ENCODE measurements at regions not wholly inside any gene's neighbourhood (a gene's known extent, or its start where the extent isn't known, plus 50 kb on each side); places are given as distances from the start of the nearest gene placed in this dataset.
A peak's percentile ranks its signal among the peaks of the same experiment; 100 is the strongest.

DNA sequence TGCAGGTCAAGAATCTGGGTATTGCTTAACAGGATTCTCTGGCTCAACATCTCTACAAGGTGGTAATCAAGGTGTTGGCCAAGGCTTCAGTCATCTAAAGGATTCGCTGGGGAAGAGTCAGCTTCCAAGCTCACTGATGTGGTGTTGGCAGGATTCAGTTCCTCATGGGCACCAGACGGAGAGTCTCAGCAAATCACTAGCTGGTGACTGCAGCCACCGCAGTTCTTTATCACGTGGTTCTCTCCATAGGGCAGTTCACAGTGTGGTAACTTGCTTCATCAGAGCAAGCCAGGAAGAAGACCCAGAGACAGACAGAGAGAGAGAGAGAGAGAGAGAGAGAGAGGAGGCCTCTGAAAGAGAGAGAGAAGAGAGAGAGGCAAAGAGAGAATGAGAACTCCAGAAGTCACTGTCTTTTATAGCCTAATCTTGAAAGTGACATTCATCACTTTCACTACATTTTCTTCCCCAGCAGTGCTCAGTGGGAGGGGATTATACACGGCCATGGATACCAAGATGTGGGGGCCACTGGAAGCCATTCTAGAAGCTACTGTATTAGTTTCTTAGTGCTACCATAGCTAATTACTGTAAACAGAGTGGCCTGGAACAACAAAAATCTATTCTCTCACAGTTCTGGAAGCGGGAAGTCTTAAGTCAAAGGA is 109.2 kb upstream of the SMIM23 start:
- H3K4me1 ChIP-seq (ENCODE audit: control insufficient read depth, low read depth, low read length): no peaks in the 10 kb centered on the region
- H4K8ac ChIP-seq (ENCODE audit: low read depth, low read length): no peak overlapping the region
- no peak overlapping the region for H3K4ac ChIP-seq (ENCODE audit: low read depth, low read length)
- H3K56ac ChIP-seq (ENCODE audit: low read length): no peak overlapping the region
- no peak overlapping the region for H3K18ac ChIP-seq (ENCODE audit: low read length)
- no peak overlapping the region for H2BK5ac ChIP-seq (ENCODE audit: low read length)
- no peak overlapping the region for H3K9ac ChIP-seq (ENCODE audit: low read length)
- WGBS (ENCODE audit: extremely low coverage, insufficient coverage, low lambda C conversion rate): no CpG with 5 or more reads among the region's 6 CpGs
- no peaks in the 10 kb centered on the region for H3K27me3 ChIP-seq (ENCODE audit: insufficient read depth, low read length, poor library complexity)
- no peak for DNase-seq
- H3K4me3 ChIP-seq (ENCODE audit: low read length): no peak overlapping the region
- H4K5ac ChIP-seq (ENCODE audit: low read length): no peak overlapping the region
- no peak overlapping the region for H2AK5ac ChIP-seq (ENCODE audit: low read length)
- no peaks in the 10 kb centered on the region for H3K79me1 ChIP-seq (ENCODE audit: low read length)
- no peak overlapping the region for H3K4me2 ChIP-seq (ENCODE audit: low read length)
- H3K23ac ChIP-seq (ENCODE audit: low read length): no peak overlapping the region
- H2BK15ac ChIP-seq (replicated peaks; ENCODE audit: low read depth): no peak overlapping the region
- H3K36me3 ChIP-seq (ENCODE audit: control insufficient read depth, insufficient read depth, low read length): no peaks in the 10 kb centered on the region
- no peak overlapping the region for H2BK120ac ChIP-seq (ENCODE audit: low read depth, low read length)
- H3K79me2 ChIP-seq (ENCODE audit: control insufficient read depth, insufficient read depth, low read length): no peaks in the 10 kb centered on the region
- H3K27ac ChIP-seq (ENCODE audit: low read depth, low read length): no peak overlapping the region

DNA sequence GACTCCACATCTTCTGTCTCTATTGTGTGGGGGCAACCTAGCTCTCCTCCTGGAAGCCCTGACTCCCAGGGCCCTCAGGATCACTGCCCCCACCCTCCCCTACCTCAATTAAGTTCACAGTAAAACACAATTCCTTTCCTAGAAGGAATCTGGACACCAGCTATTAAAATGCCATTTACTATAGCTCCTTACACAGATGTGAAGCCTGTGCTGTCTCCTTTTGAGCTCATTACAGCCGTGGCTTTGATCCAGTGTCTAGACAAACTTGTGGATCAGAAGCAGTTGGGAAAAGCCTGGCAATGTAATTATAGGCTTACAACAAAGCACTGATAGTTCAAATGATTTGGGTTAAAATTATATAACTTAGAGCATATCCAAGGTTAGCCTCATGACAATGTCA is 107.0 kb upstream of the SMIM23 start:
- H3K18ac ChIP-seq (ENCODE audit: low read length): no peak overlapping the region
- H3K23ac ChIP-seq (ENCODE audit: low read length): no peak overlapping the region
- H3K9ac ChIP-seq (ENCODE audit: low read length): no peak overlapping the region
- no peak overlapping the region for H3K27ac ChIP-seq (ENCODE audit: low read depth, low read length)
- H3K79me2 ChIP-seq (ENCODE audit: control insufficient read depth, insufficient read depth, low read length): no peaks in the 10 kb centered on the region
- H4K8ac ChIP-seq (ENCODE audit: low read depth, low read length): no peak overlapping the region
- WGBS (ENCODE audit: extremely low coverage, insufficient coverage, low lambda C conversion rate): no CpG with 5 or more reads among the region's 1 CpG
- H3K56ac ChIP-seq (ENCODE audit: low read length): no peak overlapping the region
- no peaks in the 10 kb centered on the region for H3K36me3 ChIP-seq (ENCODE audit: control insufficient read depth, insufficient read depth, low read length)
- H3K4me3 ChIP-seq (ENCODE audit: low read length): no peak overlapping the region
- no peaks in the 10 kb centered on the region for H3K4me1 ChIP-seq (ENCODE audit: control insufficient read depth, low read depth, low read length)
- no peak overlapping the region for H2AK5ac ChIP-seq (ENCODE audit: low read length)
- no peak overlapping the region for H4K5ac ChIP-seq (ENCODE audit: low read length)
- peak; percentile 16 for DNase-seq
- H2BK120ac ChIP-seq (ENCODE audit: low read depth, low read length): no peak overlapping the region
- no peak overlapping the region for H3K4ac ChIP-seq (ENCODE audit: low read depth, low read length)
- H3K4me2 ChIP-seq (ENCODE audit: low read length): no peak overlapping the region
- no peaks in the 10 kb centered on the region for H3K27me3 ChIP-seq (ENCODE audit: insufficient read depth, low read length, poor library complexity)
- H2BK15ac ChIP-seq (replicated peaks; ENCODE audit: low read depth): no peak overlapping the region
- no peaks in the 10 kb centered on the region for H3K79me1 ChIP-seq (ENCODE audit: low read length)
- H2BK5ac ChIP-seq (ENCODE audit: low read length): no peak overlapping the region

DNA sequence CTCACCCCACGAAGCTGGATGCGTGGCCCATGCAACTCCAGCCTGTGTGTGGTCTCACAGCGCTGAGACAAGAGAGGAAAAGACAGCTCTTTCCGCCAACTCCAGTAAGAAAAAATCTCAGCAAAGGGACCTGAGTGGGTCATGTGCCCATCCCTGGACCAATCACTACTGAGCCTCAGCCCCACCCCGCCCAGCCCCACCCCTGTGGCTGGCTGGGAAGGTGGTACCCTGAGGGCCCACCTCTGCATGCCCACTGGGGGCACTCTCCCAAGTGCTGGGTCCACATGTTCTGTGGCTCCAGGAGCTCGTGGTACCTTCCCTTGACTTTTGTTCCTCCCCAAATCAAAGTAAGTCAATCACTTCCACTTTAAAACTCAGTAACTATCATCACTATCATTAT is 105.1 kb upstream of the SMIM23 start:
- H2AK5ac ChIP-seq (ENCODE audit: low read length): no peak overlapping the region
- no peaks in the 10 kb centered on the region for H3K4me1 ChIP-seq (ENCODE audit: control insufficient read depth, low read depth, low read length)
- WGBS (ENCODE audit: extremely low coverage, insufficient coverage, low lambda C conversion rate): no CpG with 5 or more reads among the region's 6 CpGs
- H3K23ac ChIP-seq (ENCODE audit: low read length): no peak overlapping the region
- no peak overlapping the region for H4K8ac ChIP-seq (ENCODE audit: low read depth, low read length)
- H3K27ac ChIP-seq (ENCODE audit: low read depth, low read length): no peak overlapping the region
- H3K36me3 ChIP-seq (ENCODE audit: control insufficient read depth, insufficient read depth, low read length): no peaks in the 10 kb centered on the region
- no peak overlapping the region for H3K4me3 ChIP-seq (ENCODE audit: low read length)
- H3K79me2 ChIP-seq (ENCODE audit: control insufficient read depth, insufficient read depth, low read length): no peaks in the 10 kb centered on the region
- no peak overlapping the region for H3K4ac ChIP-seq (ENCODE audit: low read depth, low read length)
- H3K4me2 ChIP-seq (ENCODE audit: low read length): no peak overlapping the region
- H4K5ac ChIP-seq (ENCODE audit: low read length): no peak overlapping the region
- no peak overlapping the region for H2BK120ac ChIP-seq (ENCODE audit: low read depth, low read length)
- H3K27me3 ChIP-seq (ENCODE audit: insufficient read depth, low read length, poor library complexity): no peaks in the 10 kb centered on the region
- no peak overlapping the region for H3K9ac ChIP-seq (ENCODE audit: low read length)
- H2BK5ac ChIP-seq (ENCODE audit: low read length): no peak overlapping the region
- no peak overlapping the region for H3K56ac ChIP-seq (ENCODE audit: low read length)
- H3K79me1 ChIP-seq (ENCODE audit: low read length): no peaks in the 10 kb centered on the region
- no peak overlapping the region for H2BK15ac ChIP-seq (replicated peaks; ENCODE audit: low read depth)
- H3K18ac ChIP-seq (ENCODE audit: low read length): no peak overlapping the region
- peak; percentile 35 for DNase-seq

DNA sequence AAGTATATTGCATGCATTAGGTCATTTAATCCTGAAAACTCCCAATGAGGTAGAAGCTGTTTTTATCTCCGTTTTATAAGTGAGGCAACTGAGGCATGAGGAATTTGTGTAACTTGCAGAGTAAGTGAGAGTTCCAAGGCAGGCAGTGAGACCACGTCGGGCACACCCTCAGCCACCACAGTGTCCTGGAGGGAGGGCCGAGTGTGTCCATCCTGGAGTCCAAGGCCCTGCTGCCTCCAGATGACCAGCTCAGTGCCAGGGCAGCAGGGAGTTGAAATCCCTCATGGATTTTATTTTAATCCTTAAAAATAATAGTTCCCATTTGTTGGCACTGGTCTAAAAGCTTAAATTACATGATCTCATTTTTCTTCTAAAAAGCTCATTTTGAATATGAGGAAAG is 104.6 kb upstream of the SMIM23 start:
- H3K36me3 ChIP-seq (ENCODE audit: control insufficient read depth, insufficient read depth, low read length): no peaks in the 10 kb centered on the region
- no peak overlapping the region for H3K4me2 ChIP-seq (ENCODE audit: low read length)
- H3K23ac ChIP-seq (ENCODE audit: low read length): no peak overlapping the region
- no peak for DNase-seq
- H2BK5ac ChIP-seq (ENCODE audit: low read length): no peak overlapping the region
- no peak overlapping the region for H2AK5ac ChIP-seq (ENCODE audit: low read length)
- H3K18ac ChIP-seq (ENCODE audit: low read length): no peak overlapping the region
- H3K9ac ChIP-seq (ENCODE audit: low read length): no peak overlapping the region
- H3K56ac ChIP-seq (ENCODE audit: low read length): no peak overlapping the region
- no peak overlapping the region for H2BK15ac ChIP-seq (replicated peaks; ENCODE audit: low read depth)
- no peaks in the 10 kb centered on the region for H3K27me3 ChIP-seq (ENCODE audit: insufficient read depth, low read length, poor library complexity)
- H3K79me1 ChIP-seq (ENCODE audit: low read length): no peaks in the 10 kb centered on the region
- H4K5ac ChIP-seq (ENCODE audit: low read length): no peak overlapping the region
- no peak overlapping the region for H2BK120ac ChIP-seq (ENCODE audit: low read depth, low read length)
- no peaks in the 10 kb centered on the region for H3K79me2 ChIP-seq (ENCODE audit: control insufficient read depth, insufficient read depth, low read length)
- H4K8ac ChIP-seq (ENCODE audit: low read depth, low read length): no peak overlapping the region
- H3K27ac ChIP-seq (ENCODE audit: low read depth, low read length): no peak overlapping the region
- WGBS (ENCODE audit: extremely low coverage, insufficient coverage, low lambda C conversion rate): no CpG with 5 or more reads among the region's 4 CpGs
- H3K4me1 ChIP-seq (ENCODE audit: control insufficient read depth, low read depth, low read length): no peaks in the 10 kb centered on the region
- no peak overlapping the region for H3K4me3 ChIP-seq (ENCODE audit: low read length)
- H3K4ac ChIP-seq (ENCODE audit: low read depth, low read length): no peak overlapping the region

DNA sequence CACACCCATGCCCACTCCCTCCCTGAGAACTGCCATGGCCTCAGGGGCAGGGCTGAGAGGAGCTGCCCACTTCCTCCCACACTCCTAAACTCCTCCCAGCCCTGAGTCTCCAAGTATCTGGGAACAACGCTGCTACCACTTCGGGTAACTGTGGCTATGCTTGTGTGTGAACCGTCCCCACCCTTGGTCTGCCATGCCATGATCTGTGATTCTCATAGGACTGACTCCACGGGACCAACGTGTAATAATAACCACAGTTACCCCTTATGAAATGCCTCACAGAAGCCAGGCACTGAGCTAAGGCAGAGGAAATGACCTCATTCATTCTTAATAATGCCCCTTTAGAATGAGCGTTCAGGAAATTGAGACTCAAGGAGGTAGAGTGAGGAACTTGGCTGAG is 103.9 kb upstream of the SMIM23 start:
- no peak overlapping the region for H3K4me2 ChIP-seq (ENCODE audit: low read length)
- H3K4me1 ChIP-seq (ENCODE audit: control insufficient read depth, low read depth, low read length): no peaks in the 10 kb centered on the region
- H3K79me2 ChIP-seq (ENCODE audit: control insufficient read depth, insufficient read depth, low read length): no peaks in the 10 kb centered on the region
- H3K23ac ChIP-seq (ENCODE audit: low read length): no peak overlapping the region
- WGBS (ENCODE audit: extremely low coverage, insufficient coverage, low lambda C conversion rate): no CpG with 5 or more reads among the region's 6 CpGs
- no peak overlapping the region for H3K18ac ChIP-seq (ENCODE audit: low read length)
- H3K79me1 ChIP-seq (ENCODE audit: low read length): no peaks in the 10 kb centered on the region
- H2BK120ac ChIP-seq (ENCODE audit: low read depth, low read length): no peak overlapping the region
- H3K56ac ChIP-seq (ENCODE audit: low read length): no peak overlapping the region
- no peaks in the 10 kb centered on the region for H3K36me3 ChIP-seq (ENCODE audit: control insufficient read depth, insufficient read depth, low read length)
- H3K4me3 ChIP-seq (ENCODE audit: low read length): no peak overlapping the region
- H2AK5ac ChIP-seq (ENCODE audit: low read length): no peak overlapping the region
- H2BK15ac ChIP-seq (replicated peaks; ENCODE audit: low read depth): no peak overlapping the region
- H3K27ac ChIP-seq (ENCODE audit: low read depth, low read length): no peak overlapping the region
- no peak for DNase-seq
- H3K9ac ChIP-seq (ENCODE audit: low read length): no peak overlapping the region
- no peak overlapping the region for H4K5ac ChIP-seq (ENCODE audit: low read length)
- H4K8ac ChIP-seq (ENCODE audit: low read depth, low read length): no peak overlapping the region
- no peaks in the 10 kb centered on the region for H3K27me3 ChIP-seq (ENCODE audit: insufficient read depth, low read length, poor library complexity)
- H2BK5ac ChIP-seq (ENCODE audit: low read length): no peak overlapping the region
- H3K4ac ChIP-seq (ENCODE audit: low read depth, low read length): no peak overlapping the region

DNA sequence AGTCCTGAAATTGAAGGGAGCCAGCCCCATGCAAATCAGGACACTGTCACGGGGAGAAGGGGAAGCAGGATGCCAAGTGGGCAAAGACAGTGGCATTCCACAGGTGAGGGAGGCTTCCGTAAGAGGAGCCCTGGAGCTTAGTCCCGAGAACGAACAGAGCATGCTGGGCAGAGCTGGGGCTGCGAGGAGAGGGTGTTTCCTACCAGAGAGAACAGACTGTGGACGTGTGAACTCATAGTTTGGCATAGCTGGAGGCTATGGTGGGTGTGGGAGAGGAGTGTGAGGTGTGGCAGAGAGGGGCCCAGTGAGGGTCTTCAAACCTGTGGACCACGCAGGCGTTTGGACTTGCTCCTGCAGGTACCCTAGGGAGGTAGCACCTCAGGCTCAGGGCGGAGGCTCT is 102.8 kb upstream of the SMIM23 start:
- no CpG with 5 or more reads among the region's 9 CpGs for WGBS (ENCODE audit: extremely low coverage, insufficient coverage, low lambda C conversion rate)
- H3K23ac ChIP-seq (ENCODE audit: low read length): no peak overlapping the region
- no peak overlapping the region for H3K4me3 ChIP-seq (ENCODE audit: low read length)
- H2AK5ac ChIP-seq (ENCODE audit: low read length): no peak overlapping the region
- H3K18ac ChIP-seq (ENCODE audit: low read length): no peak overlapping the region
- no peaks in the 10 kb centered on the region for H3K79me2 ChIP-seq (ENCODE audit: control insufficient read depth, insufficient read depth, low read length)
- H3K4me1 ChIP-seq (ENCODE audit: control insufficient read depth, low read depth, low read length): no peaks in the 10 kb centered on the region
- H3K27me3 ChIP-seq (ENCODE audit: insufficient read depth, low read length, poor library complexity): no peaks in the 10 kb centered on the region
- H3K79me1 ChIP-seq (ENCODE audit: low read length): no peaks in the 10 kb centered on the region
- H4K8ac ChIP-seq (ENCODE audit: low read depth, low read length): no peak overlapping the region
- no peak overlapping the region for H2BK120ac ChIP-seq (ENCODE audit: low read depth, low read length)
- H3K56ac ChIP-seq (ENCODE audit: low read length): no peak overlapping the region
- DNase-seq: no peak
- H3K4me2 ChIP-seq (ENCODE audit: low read length): no peak overlapping the region
- no peak overlapping the region for H2BK5ac ChIP-seq (ENCODE audit: low read length)
- no peaks in the 10 kb centered on the region for H3K36me3 ChIP-seq (ENCODE audit: control insufficient read depth, insufficient read depth, low read length)
- no peak overlapping the region for H3K9ac ChIP-seq (ENCODE audit: low read length)
- H3K27ac ChIP-seq (ENCODE audit: low read depth, low read length): no peak overlapping the region
- H4K5ac ChIP-seq (ENCODE audit: low read length): no peak overlapping the region
- H3K4ac ChIP-seq (ENCODE audit: low read depth, low read length): no peak overlapping the region
- no peak overlapping the region for H2BK15ac ChIP-seq (replicated peaks; ENCODE audit: low read depth)

Data from mesendoderm (in vitro differentiated cells).